IPS DF 4.7 (cell line): ENCODE measurements at regions not wholly inside any gene's neighbourhood (a gene's known extent, or its start where the extent isn't known, plus 50 kb on each side); places are given as distances from the start of the nearest gene placed in this dataset.
"Not testable (repeated sequence)": the region's sequence is repeated elsewhere in the genome, so short reads cannot be mapped to it uniquely, and the experiment has no call there.

Experiments
- DNase-seq: peaks from one replicate; pipeline ENCODE4 v3.0.0-alpha.2; 2013; ENCODE audit warnings: low spot score; ENCODE audit errors: extremely low read depth

GRCh38 chr10:3892440-3893425, 107.7 kb upstream of the KLF6 start:
- no peak for DNase-seq

- no peak for DNase-seq
These were observed 106.4 kb upstream of the KLF6 start for GRCh38 chr10:3891396-3891795.

DNA sequence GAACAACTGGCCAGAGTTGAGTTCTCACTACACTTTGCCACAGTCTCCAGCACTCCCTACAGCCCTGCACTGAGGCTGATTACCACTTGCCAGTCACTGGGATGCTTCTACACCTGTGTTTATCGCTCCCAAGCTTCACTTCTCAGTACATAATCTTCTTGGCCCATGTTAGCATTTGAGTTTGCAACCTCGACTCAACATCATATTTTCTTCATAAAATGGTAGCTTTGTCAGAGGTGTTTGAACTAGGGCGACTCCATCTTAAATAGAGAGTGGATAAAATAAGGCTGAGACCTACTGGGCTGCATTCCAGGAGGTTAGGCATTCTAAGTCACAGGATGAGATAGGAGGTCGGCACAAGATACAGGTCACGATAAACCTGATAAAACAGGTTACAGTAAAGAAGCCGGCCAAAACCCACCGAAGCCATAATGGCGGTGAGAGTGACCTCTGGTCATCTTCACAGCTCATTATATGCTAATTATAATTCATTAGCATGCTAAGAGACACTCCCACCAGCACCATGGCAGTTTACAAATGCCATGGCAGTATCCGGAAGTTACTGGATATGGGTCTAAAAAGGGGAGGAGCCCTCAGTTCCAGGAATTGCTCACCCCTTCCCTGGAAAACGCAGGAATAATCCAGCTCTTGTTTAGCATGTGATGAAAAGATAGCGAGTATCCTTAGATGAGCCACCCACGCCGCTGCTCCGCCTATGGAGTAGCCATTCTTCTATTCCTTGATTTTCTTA, 105.8 kb upstream of the KLF6 start:
- no peak for DNase-seq

- DNase-seq: no peak
These were observed 105.0 kb upstream of the KLF6 start for GRCh38 chr10:3889961-3890522.

GRCh38 chr10:3887885-3888476, 103.0 kb upstream of the KLF6 start:
- DNase-seq: no peak

DNA sequence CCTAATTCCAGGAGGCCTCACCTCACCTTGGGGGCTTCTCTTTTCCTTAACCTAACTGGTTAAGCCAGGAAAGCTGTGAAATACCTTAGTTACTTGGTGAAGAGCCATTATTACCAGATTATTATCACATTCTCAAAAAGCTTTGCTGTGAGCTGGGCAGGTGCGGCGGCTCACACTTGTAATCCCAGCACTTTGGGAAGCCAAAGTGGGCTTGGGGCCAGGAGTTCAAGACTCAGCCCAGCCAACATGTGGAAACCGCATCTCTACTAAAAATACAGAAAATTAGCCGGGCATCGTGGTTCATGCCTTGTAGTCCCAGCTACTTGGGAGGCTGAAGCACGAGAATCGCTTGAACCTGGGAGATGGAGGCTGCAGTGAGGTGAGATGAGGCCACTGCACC, 102.4 kb upstream of the KLF6 start:
- DNase-seq: no peak

- DNase-seq: no peak
These were observed 101.7 kb upstream of the KLF6 start for GRCh38 chr10:3886641-3887251.

- no peak for DNase-seq
These were observed 101.2 kb upstream of the KLF6 start for GRCh38 chr10:3886191-3886590.

DNA sequence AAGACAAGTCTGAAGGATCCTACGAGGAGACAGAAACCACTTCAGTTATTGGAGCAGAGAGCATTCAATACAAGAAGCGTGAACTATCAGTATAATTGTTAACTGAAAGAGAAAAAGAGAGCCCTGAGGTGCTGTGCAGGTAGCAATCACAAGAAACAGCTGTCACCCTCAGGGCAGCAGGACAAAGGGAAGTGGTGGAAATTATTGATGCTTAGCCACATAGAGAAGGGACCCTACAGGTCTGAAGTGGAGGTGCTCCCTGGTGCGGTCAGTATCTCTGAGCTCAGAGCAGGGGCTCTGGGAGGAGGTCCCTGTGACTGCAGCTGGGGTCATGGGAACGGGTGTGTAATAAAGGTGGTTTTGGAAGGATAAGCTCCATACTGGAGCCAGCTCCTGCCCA, 97.8 kb upstream of the KLF6 start:
- DNase-seq: no peak

- DNase-seq: no peak
These were observed 96.6 kb upstream of the KLF6 start for GRCh38 chr10:3881622-3882021.

DNA sequence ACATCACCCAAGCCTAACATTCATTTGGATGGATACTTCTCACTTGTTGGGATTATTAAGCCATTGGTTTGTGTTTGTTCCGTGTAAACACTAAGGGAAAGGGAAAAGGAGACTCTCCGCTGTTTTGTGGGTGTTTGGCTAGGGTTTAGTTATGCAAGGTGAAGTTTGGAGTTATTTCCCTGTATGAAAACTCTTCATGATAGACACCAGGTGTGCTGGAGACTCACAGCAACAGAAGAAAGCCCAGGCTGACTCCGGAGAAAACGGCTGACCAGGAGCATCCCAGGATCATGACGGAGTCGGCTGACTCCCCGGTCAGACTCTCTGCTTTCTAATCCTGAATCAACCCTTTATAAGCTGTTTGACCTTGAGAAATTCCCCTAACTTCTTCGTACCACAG, 94.1 kb upstream of the KLF6 start:
- DNase-seq: no peak

DNA sequence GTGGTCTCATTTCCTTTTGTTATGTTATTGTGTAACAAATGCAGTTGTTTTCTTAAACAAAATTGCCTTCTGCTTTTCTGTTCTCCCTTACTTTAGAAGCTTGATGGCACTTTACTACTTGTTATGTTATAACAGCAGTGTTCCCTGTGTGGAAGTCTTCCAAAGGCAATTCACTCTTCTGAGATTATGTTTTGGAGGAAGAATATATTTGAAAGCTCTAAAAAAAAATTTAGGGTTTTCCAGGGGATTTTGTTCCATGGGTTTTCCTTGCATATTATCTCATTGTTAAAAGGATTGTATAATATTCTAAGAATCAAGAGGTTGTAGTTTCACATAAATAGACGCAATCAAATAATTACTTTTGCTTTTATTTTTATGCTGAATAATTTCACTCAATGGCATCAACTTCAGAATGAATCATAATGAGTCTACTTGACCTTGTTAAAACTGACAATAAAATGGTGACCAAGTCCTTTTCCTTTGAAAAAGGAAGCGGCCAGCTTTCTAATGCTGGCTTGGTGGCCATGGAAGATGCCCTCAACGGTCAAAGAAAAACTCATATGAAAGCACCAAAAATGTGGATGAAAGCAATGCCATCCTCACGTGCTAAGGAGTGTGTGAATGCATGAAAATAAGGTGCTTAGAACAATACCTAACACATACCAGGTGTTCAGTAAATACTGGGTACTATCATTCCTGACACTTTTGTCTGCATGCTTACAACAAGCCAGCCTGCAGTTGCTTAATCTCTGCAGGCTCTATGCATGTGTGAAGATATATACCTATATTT, 92.4 kb upstream of the KLF6 start:
- no peak for DNase-seq

GRCh38 chr10:3876350-3876962, 91.4 kb upstream of the KLF6 start:
- no peak for DNase-seq

- no peak for DNase-seq
These were observed 90.8 kb upstream of the KLF6 start for GRCh38 chr10:3875842-3876235.

- DNase-seq: no peak
These were observed 90.2 kb upstream of the KLF6 start for GRCh38 chr10:3874990-3875841.

- not testable (repeated sequence) for DNase-seq
These were observed 89.6 kb upstream of the KLF6 start for GRCh38 chr10:3874610-3874989.

DNA sequence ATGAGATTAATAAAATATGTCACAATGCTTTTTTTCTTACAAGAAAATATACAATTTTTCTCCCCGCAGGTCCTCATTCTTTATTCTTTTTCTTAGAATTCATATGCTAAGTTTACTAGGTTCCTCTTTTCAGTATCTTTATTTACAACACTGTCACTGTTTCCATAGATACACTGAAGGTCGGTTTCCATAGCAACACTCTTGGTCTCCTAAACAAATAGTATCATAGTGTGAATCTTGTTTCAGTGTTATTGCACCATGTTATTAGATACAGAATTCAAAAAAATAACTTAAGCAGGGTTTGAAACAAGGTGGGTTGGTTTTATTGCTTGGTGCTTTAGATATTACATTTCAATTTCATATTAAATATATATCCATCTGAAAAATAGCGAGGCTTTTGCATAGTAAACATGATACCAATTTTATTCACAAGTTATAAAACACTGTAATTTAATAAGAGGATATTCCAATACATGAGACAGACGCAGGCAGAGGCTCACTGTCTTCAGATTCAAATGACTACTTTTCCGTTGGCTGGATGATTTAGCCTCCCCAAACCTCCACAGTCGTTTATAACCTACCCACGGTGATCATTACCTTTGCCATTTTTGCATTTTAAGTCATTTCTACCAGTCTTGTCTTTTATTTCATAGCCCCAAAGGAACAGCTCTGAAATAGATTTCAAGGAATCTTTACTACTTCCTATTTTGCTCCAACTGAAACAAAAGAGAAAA, 88.9 kb upstream of the KLF6 start:
- DNase-seq: no peak

DNA sequence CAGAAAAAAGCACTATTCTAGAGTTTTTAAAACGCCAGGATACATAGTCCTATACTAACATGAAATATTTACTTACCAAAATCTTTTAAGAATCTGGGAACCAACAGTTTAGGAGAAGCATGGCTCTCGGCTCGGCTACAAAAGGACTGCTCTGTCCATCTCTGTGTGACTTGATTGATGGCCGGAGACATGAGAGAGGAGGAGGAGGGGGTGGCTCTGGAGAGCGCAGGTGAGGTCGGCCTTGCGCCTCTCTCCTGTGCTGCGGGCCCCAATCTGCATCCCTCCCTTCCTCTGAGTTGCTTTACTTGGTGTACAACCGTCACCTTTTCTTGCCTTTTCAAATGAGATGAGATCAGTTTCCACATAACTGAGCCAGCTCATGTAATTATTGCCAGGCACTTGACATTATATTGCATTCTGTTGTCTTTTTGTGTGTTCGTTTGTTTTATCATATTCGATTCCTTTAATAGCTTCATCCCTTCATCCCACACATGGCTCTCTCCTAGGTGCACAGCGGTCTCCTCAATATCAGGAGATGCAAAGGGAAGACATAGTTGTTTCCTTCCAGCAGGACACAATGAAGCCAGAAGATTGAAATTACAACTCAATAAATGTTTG, 87.8 kb upstream of the KLF6 start:
- DNase-seq: no peak
